Esophagus (tissue), 2 donors: ENCODE measurements at regions not wholly inside any gene's neighbourhood (a gene's known extent, or its start where the extent isn't known, plus 50 kb on each side); places are given as distances from the start of the nearest gene placed in this dataset.

Experiments
- H3K27ac ChIP-seq, 2 donors: one replicate each; pipeline ENCODE4 v1.5.1; 2013; ENCODE audit warnings: low read depth in 2 of 2, mild to moderate bottlenecking in 2 of 2, inconsistent platforms in 1 of 2, low read length in 1 of 2, moderate library complexity in 1 of 2
- H3K27me3 ChIP-seq, 2 donors: one replicate each; pipeline ENCODE4 v1.6.1; 2013; ENCODE audit warnings: low read length in 2 of 2, control low read depth in 1 of 2, mild to moderate bottlenecking in 1 of 2; ENCODE audit not compliant: insufficient read depth in 2 of 2, control insufficient read depth in 1 of 2
- H3K36me3 ChIP-seq, 2 donors: one replicate each; pipeline ENCODE4 v1.6.1; 2013; ENCODE audit warnings: low read length in 1 of 2; ENCODE audit not compliant: control insufficient read depth in 2 of 2, insufficient read depth in 2 of 2
- H3K4me1 ChIP-seq, 2 donors: one replicate each; pipeline ENCODE4 v1.6.1; 2013; ENCODE audit warnings: low read length in 1 of 2; ENCODE audit not compliant: control insufficient read depth in 2 of 2, insufficient read depth in 2 of 2
- H3K4me3 ChIP-seq, 2 donors: one replicate each; pipeline ENCODE4 v1.5.1; 2013; ENCODE audit warnings: low read length in 2 of 2, mild to moderate bottlenecking in 2 of 2, low read depth in 1 of 2, moderate library complexity in 1 of 2
- H3K9me3 ChIP-seq, 2 donors: one replicate each; pipeline ENCODE4 v1.6.1; 2013; ENCODE audit warnings: mild to moderate bottlenecking in 2 of 2, low read depth in 1 of 2, low read length in 1 of 2, moderate library complexity in 1 of 2; ENCODE audit not compliant: control insufficient read depth in 2 of 2, insufficient read depth in 1 of 2
- WGBS, 2 donors: extraction: QIAGEN DNeasy Blood & Tissue Kit; methylation state at CpG; one replicate each; pipeline ENCODE4 v1.1.7; 2013; 5-methylcytosine and 5-hydroxymethylcytosine counted together
- donor health status: healthy with polysubstance abuse.
- donor health status: Bipolar disorder and iron deficiency.

GRCh38 chr16:63365649-63366304, 1329.5 kb upstream of the CDH8 start:
- H3K4me1 ChIP-seq, result no peaks in the 10 kb centered on the region

GRCh38 chr16:63363738-63364137, 1327.5 kb upstream of the CDH8 start:
- Histone ChIP-seq H3K9me3 (no peaks in the 10 kb centered on the region), H3K4me1 (no peaks in the 10 kb centered on the region), H3K27ac (no peak overlapping the region), H3K36me3 (no peaks in the 10 kb centered on the region), H3K27me3 (no peaks in the 10 kb centered on the region), H3K4me3 (no peak overlapping the region)
- WGBS, 2 donors, result 68 to 73% methylated on average over 4 of the region's 4 CpGs

More at GRCh38 chr16:63365649-63366304, 1329.5 kb upstream of the CDH8 start:
- H3K27ac ChIP-seq, result no peak overlapping the region
- H3K36me3 ChIP-seq, result no peaks in the 10 kb centered on the region
- WGBS, 2 donors, result 46 to 55% methylated on average over 4 of the region's 4 CpGs
- H3K4me3 ChIP-seq, result no peak overlapping the region
- H3K27me3 ChIP-seq, result no peaks in the 10 kb centered on the region
- no peaks in the 10 kb centered on the region for H3K9me3 ChIP-seq

GRCh38 chr16:63361032-63361624, 1324.9 kb upstream of the CDH8 start:
- Histone ChIP-seq H3K4me3 (no peak overlapping the region), H3K9me3 (no peaks in the 10 kb centered on the region), H3K27ac (no peak overlapping the region), H3K4me1 (no peaks in the 10 kb centered on the region), H3K27me3 (no peaks in the 10 kb centered on the region), H3K36me3 (no peaks in the 10 kb centered on the region)
- 0% methylated on average over 1 of the region's 1 CpG for WGBS, 2 donors

- Histone ChIP-seq H3K36me3 (no peaks in the 10 kb centered on the region), H3K27me3 (no peaks in the 10 kb centered on the region), H3K27ac (no peak overlapping the region), H3K9me3 (no peaks in the 10 kb centered on the region), H3K4me1 (no peaks in the 10 kb centered on the region), H3K4me3 (no peak overlapping the region)
- 82 to 84% methylated on average over 1 of the region's 1 CpG for WGBS, 2 donors
Observed at GRCh38 chr16:63349961-63350360, 1313.7 kb upstream of the CDH8 start.

- Histone ChIP-seq H3K4me1 (no peaks in the 10 kb centered on the region), H3K4me3 (no peak overlapping the region), H3K27me3 (no peaks in the 10 kb centered on the region), H3K27ac (no peak overlapping the region), H3K36me3 (no peaks in the 10 kb centered on the region), H3K9me3 (no peaks in the 10 kb centered on the region)
- 82 to 91% methylated on average over 3 of the region's 3 CpGs for WGBS, 2 donors
Observed at GRCh38 chr16:63346000-63346399, 1309.8 kb upstream of the CDH8 start.

- Histone ChIP-seq H3K4me3 (no peak overlapping the region), H3K4me1 (no peaks in the 10 kb centered on the region), H3K27ac (no peak overlapping the region), H3K9me3 (no peaks in the 10 kb centered on the region), H3K27me3 (no peaks in the 10 kb centered on the region), H3K36me3 (no peaks in the 10 kb centered on the region)
- 63 to 71% methylated on average over 1 of the region's 1 CpG for WGBS, 2 donors
Observed at GRCh38 chr16:63337264-63337663, 1301.0 kb upstream of the CDH8 start.

GRCh38 chr16:63331111-63331510, 1294.9 kb upstream of the CDH8 start:
- Histone ChIP-seq H3K9me3 (no peaks in the 10 kb centered on the region), H3K4me3 (no peak overlapping the region), H3K27ac (no peak overlapping the region), H3K4me1 (no peaks in the 10 kb centered on the region), H3K36me3 (no peaks in the 10 kb centered on the region), H3K27me3 (no peaks in the 10 kb centered on the region)
- WGBS, 2 donors, result 80 to 85% methylated on average over 3 of the region's 3 CpGs

- Histone ChIP-seq H3K4me3 (no peak overlapping the region), H3K4me1 (no peaks in the 10 kb centered on the region)
- WGBS, 2 donors, result 88 to 95% methylated on average over 3 of the region's 3 CpGs
Observed at GRCh38 chr16:63326736-63327339, 1290.6 kb upstream of the CDH8 start.

GRCh38 chr16:63323722-63324705, 1287.8 kb upstream of the CDH8 start:
- WGBS, 2 donors, result 55 to 59% methylated on average over 5 of the region's 5 CpGs
- H3K36me3 ChIP-seq, result no peaks in the 10 kb centered on the region
- H3K27ac ChIP-seq, result no peak overlapping the region
- no peaks in the 10 kb centered on the region for H3K9me3 ChIP-seq
- no peaks in the 10 kb centered on the region for H3K4me1 ChIP-seq
- no peak overlapping the region for H3K4me3 ChIP-seq
- H3K27me3 ChIP-seq, result no peaks in the 10 kb centered on the region

More at GRCh38 chr16:63326736-63327339, 1290.6 kb upstream of the CDH8 start:
- Histone ChIP-seq H3K27ac (no peak overlapping the region), H3K9me3 (no peaks in the 10 kb centered on the region), H3K27me3 (no peaks in the 10 kb centered on the region), H3K36me3 (no peaks in the 10 kb centered on the region)
